Stimulated activated CD4-positive, alpha-beta T cell treated with anti-CD3 and anti-CD28 coated beads, Interleukin-4, amount 100 ng/mL, for 48 hours (primary cell): ENCODE measurements at regions not wholly inside any gene's neighbourhood (a gene's known extent, or its start where the extent isn't known, plus 50 kb on each side); places are given as distances from the start of the nearest gene placed in this dataset.
A peak's percentile ranks its signal among the peaks of the same experiment; 100 is the strongest.
"Not testable (repeated sequence)": the region's sequence is repeated elsewhere in the genome, so short reads cannot be mapped to it uniquely, and the experiment has no call there.

Experiments
- DNase-seq, 2 donors: peaks; one replicate each; pipeline ENCODE4 v3.0.0-alpha.2; 2020; ENCODE audit warnings: low read depth in 2 of 2

GRCh38 chr9:113664181-113664875, 200.8 kb downstream of the RGS3 start:
- DNase-seq, result no peak

DNA sequence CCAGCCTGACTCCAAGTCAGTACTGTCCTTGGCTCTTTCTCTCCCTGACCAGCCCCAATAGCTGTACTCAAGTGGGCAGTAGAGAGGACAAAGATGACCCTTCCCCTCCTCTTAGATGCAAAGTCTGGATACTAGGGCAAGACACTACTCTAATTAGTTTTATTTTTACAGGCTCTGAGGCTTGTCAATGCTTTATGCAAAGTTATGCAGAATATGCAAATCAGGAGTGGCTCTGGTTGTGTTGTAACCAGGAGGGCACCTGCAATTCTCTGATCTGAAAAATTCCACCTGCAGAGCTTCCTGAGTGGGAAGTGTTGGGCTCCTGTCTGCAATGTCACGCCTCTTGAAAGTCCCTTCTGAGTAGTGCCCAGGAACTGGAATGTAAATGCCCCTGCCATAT, 201.5 kb downstream of the RGS3 start:
- DNase-seq, result no peak

GRCh38 chr9:113665756-113666155, 202.2 kb downstream of the RGS3 start:
- DNase-seq, result no peak

GRCh38 chr9:113668061-113668460, 204.5 kb downstream of the RGS3 start:
- DNase-seq, result no peak

DNA sequence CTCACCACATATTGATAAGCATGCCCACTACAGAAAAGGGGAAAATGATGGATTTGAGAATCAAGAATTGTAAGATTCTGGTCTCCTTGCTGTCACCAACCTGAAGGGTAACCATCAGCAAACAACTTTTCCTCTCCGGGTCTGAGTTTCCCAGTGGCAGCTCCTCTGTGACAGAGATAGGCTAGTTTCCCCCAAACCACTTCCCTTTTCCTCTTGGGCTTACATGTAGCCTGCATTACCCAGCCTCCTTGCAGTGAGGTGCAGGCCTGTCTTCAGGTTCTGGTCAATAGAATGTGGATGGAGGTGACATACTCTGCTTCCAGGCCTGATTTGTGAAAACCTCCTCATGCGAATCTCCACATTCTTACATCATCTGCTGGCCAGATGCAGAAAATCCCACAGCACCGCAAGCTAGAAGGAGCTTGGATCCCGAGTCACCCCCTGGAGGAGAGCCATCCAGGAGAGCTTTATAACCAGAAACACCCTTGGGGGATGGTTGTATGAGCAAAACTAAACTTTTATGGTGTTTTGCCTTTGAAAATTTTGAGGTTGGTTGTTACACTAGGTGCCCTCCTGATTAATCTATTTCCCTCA, 206.1 kb downstream of the RGS3 start:
- no peak for DNase-seq

DNA sequence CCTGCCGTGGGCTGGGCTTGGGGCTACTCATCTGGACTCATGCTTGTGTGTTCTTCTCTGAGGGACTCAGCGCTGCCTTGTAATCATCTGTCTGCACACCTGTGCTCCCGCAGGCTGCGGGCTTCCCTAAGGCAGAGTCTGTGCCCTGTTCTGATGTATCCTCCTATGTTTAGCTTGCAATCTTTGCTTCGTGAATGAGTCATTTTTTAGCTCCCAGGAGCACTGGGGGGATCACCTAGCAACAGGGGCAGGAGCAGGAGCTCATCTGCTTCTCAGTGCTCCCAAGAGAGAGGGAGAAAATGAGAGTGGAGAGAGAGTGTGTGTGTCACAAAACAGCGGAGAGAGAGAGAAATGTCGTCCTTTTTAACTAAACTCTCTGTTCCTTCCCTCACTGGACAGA, 202.4 kb upstream of the ZNF618 start:
- DNase-seq, result no peak

- no peak for DNase-seq
These were observed 201.7 kb upstream of the ZNF618 start for GRCh38 chr9:113674436-113674835.

DNA sequence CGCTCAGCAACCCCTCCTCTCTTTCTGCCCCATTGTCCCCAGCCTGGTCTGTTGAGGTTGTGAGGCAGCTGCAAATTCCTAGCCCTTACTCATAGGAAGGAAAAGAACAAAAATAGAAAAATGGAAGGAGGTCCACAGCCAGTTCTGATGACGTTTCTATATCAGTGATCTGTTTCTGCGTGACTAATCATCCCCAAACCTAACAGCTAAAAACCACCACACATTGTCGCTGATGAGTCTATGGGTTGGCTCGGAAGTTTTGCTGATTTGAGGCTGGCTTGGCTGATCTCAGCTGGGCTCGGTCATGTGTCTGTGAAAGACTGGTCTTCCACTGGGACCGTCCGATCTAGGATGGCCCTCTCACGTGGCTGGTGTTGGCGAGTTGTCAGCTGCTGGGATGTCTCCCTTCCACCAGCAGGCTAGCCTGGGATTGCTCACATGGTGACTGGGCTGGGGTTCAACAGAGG, 200.6 kb upstream of the ZNF618 start:
- DNase-seq, result no peak

GRCh38 chr9:113677057-113677456, 199.1 kb upstream of the ZNF618 start:
- no peak for DNase-seq

GRCh38 chr9:113677569-113677968, 198.5 kb upstream of the ZNF618 start:
- DNase-seq, result no peak

DNA sequence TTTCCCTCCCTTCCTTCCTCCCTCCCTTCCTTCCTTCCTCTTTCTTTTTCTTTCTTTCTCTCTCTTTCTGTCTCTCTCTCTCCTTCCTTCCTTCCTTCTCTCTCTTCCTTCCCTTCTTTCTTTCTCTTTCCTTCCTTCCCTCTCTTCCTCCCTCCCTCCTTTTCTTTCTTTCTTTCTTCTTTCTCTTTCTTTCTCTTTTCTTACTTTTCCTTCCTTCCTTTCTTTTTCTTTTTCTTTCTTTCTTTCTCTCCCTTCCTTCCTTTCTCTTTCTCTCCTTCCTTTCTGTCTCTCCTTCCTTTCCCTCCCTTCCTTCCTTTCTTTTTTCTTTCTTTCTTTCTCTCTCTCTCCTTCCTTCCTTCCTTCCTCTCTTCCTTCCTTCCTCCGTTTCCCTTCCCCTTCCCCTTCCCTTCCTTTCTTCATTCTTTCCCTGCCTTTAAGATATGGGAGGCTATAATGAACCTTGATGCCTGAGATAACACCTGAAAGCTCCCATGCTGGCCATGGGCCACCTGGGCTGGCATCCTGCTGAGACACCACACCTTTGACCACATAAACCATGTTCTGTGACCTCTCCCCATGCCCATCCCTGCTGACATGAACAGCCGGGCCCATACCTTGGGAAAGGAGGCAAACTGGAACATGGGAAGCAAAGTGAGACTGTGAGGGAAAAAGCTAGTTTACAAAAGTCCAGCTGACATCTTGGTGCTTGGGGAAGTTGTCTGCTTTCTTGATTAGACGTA, 197.8 kb upstream of the ZNF618 start:
- no peak for DNase-seq

DNA sequence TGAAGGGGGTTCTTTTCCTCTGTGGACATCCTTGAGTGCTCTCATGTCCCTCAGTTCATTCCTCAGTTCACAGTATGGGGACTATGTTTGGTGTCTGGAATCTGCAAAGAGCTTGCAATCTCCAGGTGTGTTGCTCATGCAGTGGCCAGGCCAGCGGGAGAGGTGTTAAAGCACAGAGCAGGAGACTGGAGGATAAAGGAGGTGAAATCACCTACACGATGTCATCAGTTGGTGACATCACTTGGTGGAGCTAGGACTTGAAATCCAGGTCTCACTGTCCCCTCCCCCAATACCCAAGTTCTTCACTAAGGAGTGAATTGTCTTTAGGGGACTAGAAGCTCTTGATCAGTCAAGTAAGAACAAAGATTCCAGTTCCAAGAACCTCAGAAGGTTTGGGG, 197.3 kb upstream of the ZNF618 start:
- DNase-seq, result no peak

GRCh38 chr9:113682297-113682771, 193.8 kb upstream of the ZNF618 start:
- DNase-seq, result peak; percentile 36 to 50

GRCh38 chr9:113685636-113686035, 190.5 kb upstream of the ZNF618 start:
- DNase-seq, result not testable (repeated sequence)

GRCh38 chr9:113687107-113687679, 188.9 kb upstream of the ZNF618 start:
- DNase-seq, result no peak

- DNase-seq, result no peak
These were observed 188.3 kb upstream of the ZNF618 start for GRCh38 chr9:113687680-113688371.

DNA sequence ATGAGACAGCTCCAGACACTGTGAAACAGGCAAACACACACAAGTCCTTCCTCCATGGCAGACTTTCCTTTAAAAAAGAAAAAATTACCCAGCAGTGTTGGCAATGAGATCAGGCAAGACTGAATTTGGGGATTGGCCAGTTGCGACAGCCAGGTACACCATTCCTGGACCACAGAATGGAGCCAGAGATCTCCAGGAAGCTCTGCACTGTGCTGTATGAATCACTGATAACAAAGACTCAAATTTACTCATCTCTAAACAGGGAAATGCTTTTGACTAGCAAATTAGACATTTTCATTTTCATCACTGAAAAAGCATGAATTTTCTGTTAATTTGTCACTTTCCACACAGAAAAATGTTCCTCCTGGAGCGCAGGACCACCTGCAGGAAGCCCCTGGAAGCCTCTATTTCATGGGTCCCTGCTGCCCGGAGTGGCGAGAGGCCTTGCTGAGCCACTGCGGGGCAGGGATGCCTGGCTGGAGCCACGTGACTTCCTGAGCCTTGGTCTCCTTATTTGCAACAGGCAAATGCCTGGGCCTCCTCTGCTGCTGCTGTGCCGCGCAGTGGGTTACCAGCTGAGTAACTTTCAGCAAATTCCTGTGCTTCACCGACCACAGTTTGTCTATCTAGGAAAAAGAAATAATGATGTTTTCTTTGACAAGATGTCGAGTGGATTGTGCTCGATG, 185.9 kb upstream of the ZNF618 start:
- DNase-seq, result no peak

- no peak for DNase-seq
These were observed 183.9 kb upstream of the ZNF618 start for GRCh38 chr9:113692256-113692655.

GRCh38 chr9:113694912-113695311, 181.2 kb upstream of the ZNF618 start:
- no peak for DNase-seq

- DNase-seq, result no peak
These were observed 180.7 kb upstream of the ZNF618 start for GRCh38 chr9:113695440-113695851.

GRCh38 chr9:113695901-113696300, 180.2 kb upstream of the ZNF618 start:
- no peak for DNase-seq
